ENCODE measurements at regions not wholly inside any gene's neighbourhood (a gene's known extent, or its start where the extent isn't known, plus 50 kb on each side); places are given as distances from the start of the nearest gene placed in this dataset.
"Not testable (repeated sequence)": the region's sequence is repeated elsewhere in the genome, so short reads cannot be mapped to it uniquely, and the experiment has no call there.

- no peak for DNase-seq (ENCODE audit: low spot score)
Measured at GRCh38 chr3:81913886-81914663, 152.6 kb upstream of the GBE1 start.

- DNase-seq (ENCODE audit: low spot score), result no peak
Measured at GRCh38 chr3:81911221-81911620, 149.8 kb upstream of the GBE1 start.

GRCh38 chr3:81910244-81910852 lies 148.9 kb upstream of the GBE1 start:
- DNase-seq (ENCODE audit: low spot score), result peak; percentile 0

GRCh38 chr3:81909796-81910195 lies 148.4 kb upstream of the GBE1 start:
- DNase-seq (ENCODE audit: low spot score), result no peak

- DNase-seq (ENCODE audit: low spot score), result no peak
Measured at GRCh38 chr3:81908561-81908960, 147.1 kb upstream of the GBE1 start.

GRCh38 chr3:81898336-81898735 lies 136.9 kb upstream of the GBE1 start:
- no peak for DNase-seq (ENCODE audit: low spot score)

- DNase-seq (ENCODE audit: low spot score), result no peak
Measured at GRCh38 chr3:81894598-81894997, 133.2 kb upstream of the GBE1 start.

- no peak for DNase-seq (ENCODE audit: low spot score)
Measured at GRCh38 chr3:81891055-81891895, 129.8 kb upstream of the GBE1 start.

- no peak for DNase-seq (ENCODE audit: low spot score)
Measured at GRCh38 chr3:81888914-81889557, 127.6 kb upstream of the GBE1 start.

GRCh38 chr3:81887448-81887847 lies 126.0 kb upstream of the GBE1 start:
- no peak for DNase-seq (ENCODE audit: low spot score)

- DNase-seq (ENCODE audit: low spot score), result no peak
Measured at GRCh38 chr3:81886081-81886480, 124.6 kb upstream of the GBE1 start.

GRCh38 chr3:81884791-81885190 lies 123.3 kb upstream of the GBE1 start:
- no peak for DNase-seq (ENCODE audit: low spot score)

GRCh38 chr3:81876826-81877225 lies 115.4 kb upstream of the GBE1 start:
- DNase-seq (ENCODE audit: low spot score), result no peak

- no peak for DNase-seq (ENCODE audit: low spot score)
Measured at GRCh38 chr3:81874738-81875137, 113.3 kb upstream of the GBE1 start.

GRCh38 chr3:81872566-81872965 lies 111.1 kb upstream of the GBE1 start:
- DNase-seq (ENCODE audit: low spot score), result no peak

GRCh38 chr3:81871358-81872155 lies 110.1 kb upstream of the GBE1 start:
- no peak for DNase-seq (ENCODE audit: low spot score)

GRCh38 chr3:81869382-81869781 lies 107.9 kb upstream of the GBE1 start:
- DNase-seq (ENCODE audit: low spot score), result no peak

GRCh38 chr3:81868597-81868996 lies 107.2 kb upstream of the GBE1 start:
- no peak for DNase-seq (ENCODE audit: low spot score)

GRCh38 chr3:81867875-81868274 lies 106.4 kb upstream of the GBE1 start:
- no peak for DNase-seq (ENCODE audit: low spot score)

- not testable (repeated sequence) for DNase-seq (ENCODE audit: low spot score)
Measured at GRCh38 chr3:81865164-81865563, 103.7 kb upstream of the GBE1 start.

- no peak for DNase-seq (ENCODE audit: low spot score)
Measured at GRCh38 chr3:81864272-81864671, 102.8 kb upstream of the GBE1 start.

Measured in HT-29 (cell line).